ENCODE measurements at regions not wholly inside any gene's neighbourhood (a gene's known extent, or its start where the extent isn't known, plus 50 kb on each side); places are given as distances from the start of the nearest gene placed in this dataset.
A peak's percentile ranks its signal among the peaks of the same experiment; 100 is the strongest.

- DNase-seq (no peak), ATAC-seq (no peak)
- peaks cover 7% of the 10 kb centered on the region for H3K27me3 Mint-ChIP-seq (ENCODE audit: low read depth)
- peaks cover 6% of the 10 kb centered on the region for H3K4me1 Mint-ChIP-seq (ENCODE audit: low read depth)
- no peaks in the 10 kb centered on the region for H3K9me3 Mint-ChIP-seq
- no peak overlapping the region for H3K4me3 Mint-ChIP-seq
- H3K36me3 Mint-ChIP-seq (ENCODE audit: insufficient read depth) = no peaks in the 10 kb centered on the region
Observed at GRCh38 chr2:111676291-111676822, 207.6 kb downstream of the ANAPC1 start.

GRCh38 chr2:111678161-111678560 lies 205.8 kb downstream of the ANAPC1 start:
- Mint-ChIP-seq H3K9me3 (no peaks in the 10 kb centered on the region), H3K27me3 (ENCODE audit: low read depth) (peaks cover 7% of the 10 kb centered on the region), H3K4me1 (ENCODE audit: low read depth) (peaks cover 6% of the 10 kb centered on the region), H3K36me3 (ENCODE audit: insufficient read depth) (no peaks in the 10 kb centered on the region), H3K4me3 (no peak overlapping the region)
- no peak for DNase-seq
- no peak for ATAC-seq

- Mint-ChIP-seq H3K27me3 (ENCODE audit: low read depth) (peaks cover 7% of the 10 kb centered on the region), H3K4me3 (no peak overlapping the region), H3K9me3 (no peaks in the 10 kb centered on the region), H3K36me3 (ENCODE audit: insufficient read depth) (no peaks in the 10 kb centered on the region), H3K4me1 (ENCODE audit: low read depth) (peaks cover 6% of the 10 kb centered on the region)
- ATAC-seq (peak in 1 of 2 donors; percentile 47), DNase-seq (no peak)
Observed at GRCh38 chr2:111678651-111679050, 205.3 kb downstream of the ANAPC1 start.

- Mint-ChIP-seq H3K4me1 (ENCODE audit: low read depth) (peaks cover 6% of the 10 kb centered on the region), H3K27me3 (ENCODE audit: low read depth) (peaks cover 3% of the 10 kb centered on the region), H3K4me3 (no peak overlapping the region), H3K36me3 (ENCODE audit: insufficient read depth) (no peaks in the 10 kb centered on the region), H3K9me3 (no peaks in the 10 kb centered on the region)
- ATAC-seq (peak; percentile 47 to 73), DNase-seq (no peak)
Observed at GRCh38 chr2:111679202-111679601, 204.8 kb downstream of the ANAPC1 start.

- ATAC-seq (no peak), DNase-seq (no peak)
- no peaks in the 10 kb centered on the region for H3K4me1 Mint-ChIP-seq (ENCODE audit: low read depth)
- no peak overlapping the region for H3K4me3 Mint-ChIP-seq
- no peaks in the 10 kb centered on the region for H3K36me3 Mint-ChIP-seq (ENCODE audit: insufficient read depth)
- H3K9me3 Mint-ChIP-seq = no peaks in the 10 kb centered on the region
- H3K27me3 Mint-ChIP-seq (ENCODE audit: low read depth) = no peaks in the 10 kb centered on the region
Observed at GRCh38 chr2:111684611-111685010, 199.4 kb downstream of the ANAPC1 start.

GRCh38 chr2:111685342-111685741 lies 198.7 kb downstream of the ANAPC1 start:
- H3K4me3 Mint-ChIP-seq = no peak overlapping the region
- ATAC-seq = no peak
- DNase-seq = no peak
- H3K9me3 Mint-ChIP-seq = no peaks in the 10 kb centered on the region
- no peaks in the 10 kb centered on the region for H3K27me3 Mint-ChIP-seq (ENCODE audit: low read depth)
- no peaks in the 10 kb centered on the region for H3K36me3 Mint-ChIP-seq (ENCODE audit: insufficient read depth)
- H3K4me1 Mint-ChIP-seq (ENCODE audit: low read depth) = no peaks in the 10 kb centered on the region

- Mint-ChIP-seq H3K4me3 (no peak overlapping the region), H3K4me1 (ENCODE audit: low read depth) (no peaks in the 10 kb centered on the region), H3K27me3 (ENCODE audit: low read depth) (no peaks in the 10 kb centered on the region), H3K9me3 (no peaks in the 10 kb centered on the region), H3K36me3 (ENCODE audit: insufficient read depth) (no peaks in the 10 kb centered on the region)
- ATAC-seq = no peak
- no peak for DNase-seq
Observed at GRCh38 chr2:111686994-111687393, 197.0 kb downstream of the ANAPC1 start.

GRCh38 chr2:111687911-111688310 lies 196.1 kb downstream of the ANAPC1 start:
- DNase-seq = no peak
- Mint-ChIP-seq H3K4me3 (no peak overlapping the region), H3K4me1 (ENCODE audit: low read depth) (no peaks in the 10 kb centered on the region), H3K36me3 (ENCODE audit: insufficient read depth) (no peaks in the 10 kb centered on the region), H3K27me3 (ENCODE audit: low read depth) (peaks cover 3% of the 10 kb centered on the region), H3K9me3 (no peaks in the 10 kb centered on the region)
- no peak for ATAC-seq

- H3K27me3 Mint-ChIP-seq (ENCODE audit: low read depth) = peaks cover 3% of the 10 kb centered on the region
- H3K4me3 Mint-ChIP-seq = no peak overlapping the region
- no peaks in the 10 kb centered on the region for H3K4me1 Mint-ChIP-seq (ENCODE audit: low read depth)
- DNase-seq (no peak), ATAC-seq (no peak)
- H3K36me3 Mint-ChIP-seq (ENCODE audit: insufficient read depth) = no peaks in the 10 kb centered on the region
- H3K9me3 Mint-ChIP-seq = no peaks in the 10 kb centered on the region
Observed at GRCh38 chr2:111688482-111688881, 195.5 kb downstream of the ANAPC1 start.

- Mint-ChIP-seq H3K4me3 (no peak overlapping the region), H3K27me3 (ENCODE audit: low read depth) (peaks cover 5% of the 10 kb centered on the region), H3K9me3 (no peaks in the 10 kb centered on the region), H3K36me3 (ENCODE audit: insufficient read depth) (no peaks in the 10 kb centered on the region), H3K4me1 (ENCODE audit: low read depth) (no peaks in the 10 kb centered on the region)
- ATAC-seq (no peak), DNase-seq (no peak)
Observed at GRCh38 chr2:111689174-111689573, 194.8 kb downstream of the ANAPC1 start.

GRCh38 chr2:111689941-111690340 lies 194.1 kb downstream of the ANAPC1 start:
- H3K9me3 Mint-ChIP-seq = no peaks in the 10 kb centered on the region
- no peak for ATAC-seq
- DNase-seq = no peak
- no peaks in the 10 kb centered on the region for H3K36me3 Mint-ChIP-seq (ENCODE audit: insufficient read depth)
- H3K4me3 Mint-ChIP-seq = no peak overlapping the region
- H3K27me3 Mint-ChIP-seq (ENCODE audit: low read depth) = peaks cover 5% of the 10 kb centered on the region
- H3K4me1 Mint-ChIP-seq (ENCODE audit: low read depth) = no peaks in the 10 kb centered on the region

- Mint-ChIP-seq H3K36me3 (ENCODE audit: insufficient read depth) (no peaks in the 10 kb centered on the region), H3K4me1 (ENCODE audit: low read depth) (no peaks in the 10 kb centered on the region), H3K9me3 (no peaks in the 10 kb centered on the region), H3K27me3 (ENCODE audit: low read depth) (peaks cover 5% of the 10 kb centered on the region), H3K4me3 (no peak overlapping the region)
- DNase-seq (no peak), ATAC-seq (no peak)
Observed at GRCh38 chr2:111691164-111691875, 192.7 kb downstream of the ANAPC1 start.

- DNase-seq (no peak), ATAC-seq (no peak)
- Mint-ChIP-seq H3K9me3 (no peaks in the 10 kb centered on the region), H3K36me3 (ENCODE audit: insufficient read depth) (no peaks in the 10 kb centered on the region), H3K4me3 (no peak overlapping the region), H3K4me1 (ENCODE audit: low read depth) (no peaks in the 10 kb centered on the region), H3K27me3 (ENCODE audit: low read depth) (peaks cover 5% of the 10 kb centered on the region)
Observed at GRCh38 chr2:111692311-111692710, 191.7 kb downstream of the ANAPC1 start.

- ATAC-seq = no peak
- peaks cover 15% of the 10 kb centered on the region for H3K4me1 Mint-ChIP-seq (ENCODE audit: low read depth)
Observed at GRCh38 chr2:111694700-111695101, 189.3 kb downstream of the ANAPC1 start.

GRCh38 chr2:111695441-111696007 lies 188.5 kb downstream of the ANAPC1 start:
- peaks cover 5% of the 10 kb centered on the region for H3K27me3 Mint-ChIP-seq (ENCODE audit: low read depth)
- no peak overlapping the region for H3K4me3 Mint-ChIP-seq
- DNase-seq = no peak
- H3K4me1 Mint-ChIP-seq (ENCODE audit: low read depth) = peaks cover 15% of the 10 kb centered on the region
- H3K36me3 Mint-ChIP-seq (ENCODE audit: insufficient read depth) = no peaks in the 10 kb centered on the region
- no peak for ATAC-seq
- H3K9me3 Mint-ChIP-seq = no peaks in the 10 kb centered on the region

More at GRCh38 chr2:111694700-111695101, 189.3 kb downstream of the ANAPC1 start:
- no peak for DNase-seq
- Mint-ChIP-seq H3K36me3 (ENCODE audit: insufficient read depth) (no peaks in the 10 kb centered on the region), H3K9me3 (no peaks in the 10 kb centered on the region), H3K27me3 (ENCODE audit: low read depth) (peaks cover 5% of the 10 kb centered on the region), H3K4me3 (no peak overlapping the region)
